Glomerular visceral epithelial cell (primary cell): ENCODE measurements at regions not wholly inside any gene's neighbourhood (a gene's known extent, or its start where the extent isn't known, plus 50 kb on each side); places are given as distances from the start of the nearest gene placed in this dataset.
"Not testable (repeated sequence)": the region's sequence is repeated elsewhere in the genome, so short reads cannot be mapped to it uniquely, and the experiment has no call there.

Experiments
- DNase-seq: peaks from one replicate; pipeline ENCODE4 v3.0.0-alpha.2; 2016; ENCODE audit errors: extremely low spot score

DNA sequence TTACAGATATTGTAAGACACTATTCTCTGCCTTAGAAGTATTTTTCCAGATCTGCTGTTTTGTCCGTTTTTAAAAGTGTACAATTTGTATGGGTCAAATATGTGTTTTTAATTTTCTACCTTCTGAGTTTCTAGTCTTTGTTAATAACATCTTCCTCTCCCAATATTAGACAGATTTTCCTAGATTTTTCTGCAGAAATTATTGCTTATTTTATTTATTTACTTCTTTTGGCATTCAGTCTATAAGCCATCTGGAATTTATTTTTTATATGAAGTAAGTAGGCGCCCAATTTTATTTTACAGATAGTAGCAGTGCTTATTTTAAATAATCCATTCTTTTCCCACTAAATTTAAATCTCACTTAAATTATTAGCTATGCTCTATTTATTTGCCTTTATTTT lies 103.1 kb upstream of the PLEKHG1 start:
- DNase-seq: no peak

DNA sequence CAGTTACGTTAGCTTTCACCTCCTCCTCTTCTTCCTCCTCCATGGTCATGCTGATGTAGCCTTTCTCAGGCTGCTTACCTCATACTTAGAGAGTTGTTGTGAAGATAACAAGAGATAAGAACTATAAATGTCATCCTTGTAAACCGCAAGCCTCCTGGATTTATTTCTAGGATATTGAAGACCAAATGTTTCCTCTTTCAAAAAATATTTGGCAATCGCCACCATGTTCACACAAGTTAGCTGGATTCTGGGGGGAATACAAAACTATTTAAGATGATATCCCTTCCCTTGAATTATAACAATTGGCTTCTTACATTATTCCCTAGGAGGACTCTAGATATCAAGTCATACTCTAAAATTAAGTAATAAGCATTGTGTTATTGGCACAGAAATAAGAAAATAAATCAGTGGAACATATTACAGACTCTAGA lies 99.8 kb upstream of the PLEKHG1 start:
- DNase-seq: no peak

DNA sequence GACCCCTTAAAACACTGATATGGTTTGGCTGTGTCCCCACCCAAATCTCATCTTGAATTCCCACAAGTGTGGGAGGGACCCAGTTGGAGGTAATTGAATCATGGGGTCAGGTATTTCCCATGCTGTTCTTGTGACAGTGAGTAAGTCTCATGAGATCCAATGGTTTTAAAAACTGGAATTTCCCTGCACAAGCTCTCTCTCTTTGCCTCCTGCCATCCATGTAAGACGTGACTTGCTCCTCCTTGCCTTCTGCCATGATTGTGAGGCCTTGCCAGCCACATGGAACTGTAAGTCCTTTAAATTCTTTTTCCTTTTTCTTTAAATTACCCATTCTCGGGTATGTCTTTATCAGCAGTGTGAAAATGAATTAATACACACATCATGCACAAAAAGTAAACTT lies 99.1 kb upstream of the PLEKHG1 start:
- not testable (repeated sequence) for DNase-seq

DNA sequence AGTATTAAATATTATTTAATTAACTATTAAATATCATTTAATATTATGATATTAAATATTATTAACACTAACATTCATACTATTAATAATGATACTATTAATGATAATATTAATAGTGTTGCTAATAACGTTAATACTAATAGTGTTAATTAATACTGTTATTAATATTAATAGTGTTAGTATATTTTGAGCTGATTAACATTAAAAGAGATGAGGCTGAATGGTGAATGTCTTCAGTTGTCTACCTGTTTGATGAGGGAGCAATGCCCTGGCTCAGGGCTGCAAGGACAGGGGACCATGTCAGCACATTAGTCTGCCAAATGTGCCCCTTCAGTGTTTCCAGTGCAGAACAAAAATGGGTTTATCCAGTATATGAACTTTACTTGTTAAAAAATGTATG lies 96.6 kb upstream of the PLEKHG1 start:
- no peak for DNase-seq

DNA sequence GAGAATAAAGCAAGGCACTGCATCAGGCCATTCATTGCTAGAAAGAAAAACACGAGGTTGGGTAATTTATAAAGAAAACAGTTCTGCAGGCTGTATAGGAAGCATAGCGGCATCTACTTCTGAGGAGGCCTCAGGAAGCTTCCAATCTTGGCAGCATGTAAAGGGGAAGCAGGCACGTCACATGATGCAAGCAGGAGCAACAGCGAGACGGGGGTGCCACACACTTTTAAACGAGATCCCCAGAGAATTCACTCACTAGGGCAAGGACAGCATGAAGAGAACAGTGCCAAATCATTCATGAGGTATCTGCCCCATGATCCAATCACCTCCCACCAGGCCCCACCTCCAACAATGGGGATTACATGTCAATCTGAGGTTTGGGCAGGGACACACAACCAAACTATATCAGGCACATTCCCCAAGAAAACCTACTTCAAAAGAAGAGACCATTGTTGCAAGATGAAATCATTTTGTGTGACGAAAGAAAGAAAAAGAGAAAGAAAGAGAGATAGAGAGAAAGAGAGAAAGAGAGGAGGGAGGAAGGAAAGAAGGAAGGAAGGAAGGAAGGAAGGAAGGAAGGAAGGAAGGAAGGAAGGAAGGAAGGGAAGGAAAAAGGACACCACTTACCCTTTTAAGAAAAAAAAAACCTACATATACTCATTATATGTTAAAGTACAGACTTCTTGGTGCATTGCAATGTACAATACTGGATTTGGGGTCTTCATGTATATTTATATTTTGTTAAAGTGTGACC lies 95.9 kb upstream of the PLEKHG1 start:
- DNase-seq: no peak

DNA sequence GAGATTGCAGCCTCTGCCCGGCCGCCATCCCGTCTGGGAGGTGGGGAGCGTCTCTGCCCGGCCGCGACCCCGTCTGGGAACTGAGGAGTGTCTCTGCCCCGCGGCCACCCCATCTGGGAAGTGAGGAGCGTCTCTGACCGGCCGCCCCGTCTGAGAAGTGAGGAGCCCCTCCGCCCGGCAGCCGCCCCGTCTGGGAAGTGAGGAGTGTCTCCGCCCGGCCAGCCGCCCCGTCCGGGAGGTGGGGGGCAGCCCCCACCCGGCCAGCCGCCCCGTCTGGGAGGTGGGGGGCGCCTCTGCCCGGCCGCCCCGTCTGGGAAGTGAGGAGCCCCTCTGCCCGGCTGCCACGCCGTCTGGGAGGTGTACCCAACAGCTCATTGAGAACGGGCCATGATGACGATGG lies 92.3 kb upstream of the PLEKHG1 start:
- DNase-seq: not testable (repeated sequence)

DNA sequence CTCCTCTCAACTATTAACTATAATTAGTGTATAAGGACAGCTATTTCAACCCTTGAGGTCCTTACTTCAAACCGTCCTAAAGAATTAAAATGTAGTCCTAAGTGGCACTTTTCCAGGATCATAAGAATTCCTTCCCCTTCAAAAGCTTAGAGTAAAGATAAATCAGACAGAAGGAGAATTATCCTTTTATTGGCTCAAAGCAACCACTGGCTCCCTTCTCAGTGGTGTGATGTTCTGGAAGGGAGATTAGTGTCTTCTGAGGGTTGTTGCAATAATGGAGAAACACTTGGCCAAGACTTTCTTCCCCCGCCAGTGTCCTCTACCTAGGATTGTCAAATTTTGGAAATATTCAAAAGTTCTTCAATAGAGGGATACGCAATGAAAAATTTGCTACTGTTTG lies 89.1 kb upstream of the PLEKHG1 start:
- no peak for DNase-seq

DNA sequence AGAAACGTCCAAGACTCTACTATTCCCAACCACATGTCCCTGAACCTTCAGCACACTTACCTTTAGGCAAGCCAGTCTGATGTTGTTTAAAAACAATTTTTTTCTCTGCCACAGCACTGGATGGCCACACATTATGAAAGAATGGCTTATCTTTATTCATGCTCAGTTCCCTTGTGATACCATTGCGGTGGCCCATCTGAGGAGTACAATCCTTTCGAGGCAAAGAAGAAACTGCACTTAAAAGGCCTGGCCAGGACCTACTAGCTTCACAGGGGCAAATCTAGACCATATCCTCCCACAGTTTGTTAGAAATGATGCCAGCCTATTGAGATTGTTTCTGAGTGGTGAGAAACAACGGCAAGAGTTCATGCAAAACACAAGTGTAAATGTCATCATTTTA lies 88.4 kb upstream of the PLEKHG1 start:
- DNase-seq: no peak

DNA sequence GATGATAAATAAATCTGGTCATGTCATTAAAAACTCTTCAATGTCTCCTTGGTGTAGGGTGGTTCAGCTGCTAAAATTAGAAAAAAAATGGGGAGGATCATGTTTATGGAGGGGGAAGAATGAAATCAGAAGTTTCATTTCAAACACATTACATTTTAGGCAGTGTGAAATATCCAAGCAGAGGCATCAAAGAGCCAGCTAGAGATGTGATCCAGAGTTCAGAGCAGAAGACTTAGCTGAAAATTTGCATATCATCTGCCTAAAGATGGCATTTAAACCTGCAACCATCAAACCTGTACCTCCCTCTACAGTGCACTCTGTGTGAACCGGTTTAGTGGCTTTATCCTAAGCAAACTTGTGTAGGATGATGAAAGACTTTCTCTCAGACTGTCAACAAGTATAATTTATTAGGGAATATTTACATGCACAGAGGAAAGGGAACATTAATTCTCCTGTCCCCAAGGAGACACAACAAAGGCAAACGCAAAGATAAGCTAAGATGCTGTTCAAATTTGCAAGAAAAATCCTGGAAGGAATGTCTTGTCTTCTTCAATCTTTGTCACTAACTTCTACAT lies 84.8 kb upstream of the PLEKHG1 start:
- DNase-seq: no peak

DNA sequence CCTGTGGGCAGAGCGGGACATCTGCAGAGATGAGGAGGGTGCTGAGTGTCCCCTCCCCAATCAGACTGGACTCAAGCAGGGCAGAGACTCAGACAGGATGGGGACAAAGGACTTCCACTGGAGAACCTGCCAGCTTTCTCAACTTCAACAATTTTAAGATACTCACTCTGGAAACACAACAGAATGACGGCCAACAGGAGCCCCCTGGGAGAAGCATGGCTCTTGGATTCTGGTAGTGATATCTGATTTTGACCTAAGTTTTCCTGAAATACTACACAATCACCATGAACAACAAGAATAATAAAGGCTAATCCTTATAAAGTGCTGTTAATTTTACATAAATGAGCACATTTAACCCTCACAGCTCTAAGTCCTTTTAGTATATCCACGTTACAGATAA lies 83.5 kb upstream of the PLEKHG1 start:
- DNase-seq: no peak

DNA sequence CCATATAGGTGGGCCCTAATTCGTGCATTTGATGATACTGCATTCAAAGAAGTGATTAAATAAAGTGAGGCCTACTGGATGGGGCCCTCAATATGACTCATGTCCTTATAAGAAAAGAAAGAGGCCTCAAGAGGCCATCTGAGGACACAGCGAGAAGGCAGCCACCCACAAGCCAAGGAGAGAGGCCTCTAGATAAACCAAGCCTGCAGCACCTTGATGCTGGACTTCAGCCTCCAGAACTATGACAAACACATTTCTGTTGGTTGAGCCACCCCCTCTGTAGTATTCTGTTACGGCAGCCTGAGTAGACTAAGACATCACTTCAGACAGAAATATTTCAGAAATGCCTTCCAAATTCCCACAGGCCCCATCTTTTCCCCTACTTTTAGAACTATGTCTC lies 82.5 kb upstream of the PLEKHG1 start:
- DNase-seq: no peak

DNA sequence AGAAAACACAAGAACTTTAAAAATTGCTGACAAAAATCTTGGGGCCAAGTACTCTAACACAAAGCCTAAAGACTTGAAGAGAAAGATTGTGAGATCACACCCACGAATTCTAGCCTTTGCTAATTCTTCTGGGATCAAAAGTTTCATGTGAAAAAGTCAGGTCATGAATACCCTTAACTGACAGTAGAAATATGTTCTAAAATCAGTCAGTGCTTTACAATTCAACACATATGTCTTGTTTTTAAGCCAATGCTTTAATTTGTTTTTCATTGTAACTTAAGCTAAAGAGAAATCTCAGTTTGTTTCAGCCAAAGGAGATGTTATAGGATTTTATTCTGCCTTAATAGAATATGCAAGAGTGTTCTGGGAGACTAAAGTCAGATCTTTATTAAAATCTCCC lies 78.2 kb upstream of the PLEKHG1 start:
- no peak for DNase-seq

DNA sequence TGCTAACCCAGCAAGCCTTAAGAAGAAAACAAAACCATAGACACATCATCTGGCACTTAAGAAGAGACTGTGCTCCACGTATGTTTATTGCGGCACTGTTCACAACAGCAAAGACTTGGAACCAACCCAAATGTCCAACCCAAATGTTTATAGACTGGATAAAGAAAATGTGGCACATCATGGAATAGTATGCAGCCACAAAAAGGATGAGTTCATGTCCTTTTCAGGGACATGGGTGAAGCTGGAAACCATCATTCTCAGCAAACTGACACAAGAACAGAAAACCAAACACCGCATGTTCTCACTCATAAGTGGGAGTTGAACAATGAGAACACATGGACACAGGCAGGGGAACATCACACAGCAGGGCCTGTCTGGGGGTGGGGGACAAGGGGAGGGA lies 76.5 kb upstream of the PLEKHG1 start:
- not testable (repeated sequence) for DNase-seq

DNA sequence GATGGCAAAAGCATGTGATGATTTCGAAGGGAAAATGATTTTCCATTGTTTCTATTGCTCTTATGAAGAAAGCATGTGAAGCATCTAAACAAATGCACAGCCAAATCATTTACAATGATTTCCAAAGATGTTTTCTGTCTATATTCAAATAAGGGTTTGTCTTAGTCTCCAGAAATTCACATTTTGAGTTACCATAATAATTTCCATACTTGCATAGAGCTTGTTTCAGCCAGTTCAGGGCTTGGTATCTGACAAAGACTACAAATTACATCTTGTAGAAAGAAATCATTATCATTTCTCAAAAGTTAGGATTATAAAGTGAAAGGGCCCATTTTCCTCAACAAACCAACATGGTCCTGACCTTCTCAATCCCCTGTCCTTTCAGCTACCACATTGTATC lies 74.4 kb upstream of the PLEKHG1 start:
- no peak for DNase-seq

DNA sequence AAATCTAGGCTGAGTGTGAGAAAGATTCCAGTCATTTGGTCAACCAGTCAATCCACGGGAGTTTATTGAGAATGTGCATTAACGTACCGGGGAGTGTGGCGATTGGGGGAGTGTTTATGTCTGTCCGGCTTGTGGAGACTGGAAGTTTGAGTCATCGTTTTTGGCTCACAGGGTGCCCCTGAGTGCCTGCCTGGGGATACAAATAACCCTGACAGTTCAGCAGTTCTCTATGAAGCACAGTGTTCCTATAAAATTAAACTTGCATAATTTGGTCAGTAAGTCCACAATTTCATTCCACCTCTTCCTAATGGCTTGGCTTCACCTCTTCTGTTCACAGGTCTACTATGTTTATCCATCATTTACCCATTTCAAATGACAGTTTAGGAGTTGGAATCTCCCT lies 72.6 kb upstream of the PLEKHG1 start:
- DNase-seq: no peak

DNA sequence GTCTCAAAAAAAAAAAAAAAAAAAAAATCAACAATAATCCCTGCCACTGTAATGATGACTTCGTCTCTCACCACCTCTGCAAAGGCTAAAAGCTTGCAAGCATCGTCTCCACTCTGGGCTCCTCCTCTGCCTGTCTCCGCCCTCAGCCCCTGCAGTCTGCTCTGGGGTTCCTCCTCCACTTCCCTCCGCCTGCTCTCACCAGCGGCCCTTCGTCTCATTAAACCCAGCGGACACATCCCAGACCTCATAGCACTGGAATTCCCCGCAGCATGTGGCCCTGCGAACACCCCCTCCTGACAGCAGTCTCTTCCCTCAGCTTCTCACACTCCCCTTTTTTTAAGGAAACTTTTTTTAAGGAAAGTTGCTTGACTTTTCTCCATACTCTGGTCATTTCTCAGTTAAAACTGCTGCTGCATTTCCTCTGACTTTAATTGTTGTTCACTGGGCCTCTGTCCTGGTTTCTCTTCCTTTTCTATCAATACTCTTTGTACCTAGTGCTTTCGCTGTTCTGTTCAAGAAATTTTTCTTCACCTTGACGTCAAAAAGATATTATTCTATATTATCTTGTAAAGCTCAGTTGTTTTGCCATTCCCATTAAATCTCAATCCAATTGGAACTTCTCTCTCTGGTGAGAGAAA lies 70.9 kb upstream of the PLEKHG1 start:
- peak; percentile 74 for DNase-seq

DNA sequence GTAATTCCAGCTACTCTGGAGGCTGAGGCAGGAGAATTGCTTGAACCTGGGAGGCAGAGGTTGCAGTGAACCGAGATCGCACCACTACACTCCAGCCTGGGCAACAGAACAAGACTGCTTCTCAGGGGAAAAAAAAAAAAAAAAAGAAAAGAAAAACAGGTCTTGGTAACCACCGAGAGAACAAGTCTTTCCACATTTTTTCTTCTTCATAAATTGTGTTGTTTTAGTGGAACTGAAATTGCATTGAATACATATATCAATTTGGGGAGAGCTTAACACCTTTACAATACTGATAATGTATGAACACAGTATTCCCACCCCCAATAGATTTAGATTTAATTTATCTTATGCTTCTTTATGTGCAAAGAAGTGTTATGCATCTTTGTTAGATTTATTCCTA lies 70.0 kb upstream of the PLEKHG1 start:
- DNase-seq: no peak

DNA sequence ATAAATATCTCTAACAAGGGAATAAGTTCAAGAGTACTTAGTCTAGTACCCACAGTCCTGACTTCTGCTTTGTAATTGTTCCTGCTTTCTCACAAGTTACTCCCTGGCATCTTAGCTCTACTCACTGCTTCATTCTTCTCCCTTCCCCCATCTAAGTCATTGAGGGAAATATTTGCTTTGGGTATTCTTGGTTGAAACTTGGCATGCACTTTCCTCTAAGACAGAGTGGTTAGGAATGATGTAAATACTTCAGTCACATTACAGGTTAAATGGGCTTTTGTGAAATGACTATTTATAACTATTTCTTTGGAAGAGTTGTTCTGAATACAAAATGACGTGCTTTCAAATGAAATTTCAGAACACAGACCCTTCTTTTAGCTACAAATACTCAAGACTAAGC lies 67.7 kb upstream of the PLEKHG1 start:
- no peak for DNase-seq

DNA sequence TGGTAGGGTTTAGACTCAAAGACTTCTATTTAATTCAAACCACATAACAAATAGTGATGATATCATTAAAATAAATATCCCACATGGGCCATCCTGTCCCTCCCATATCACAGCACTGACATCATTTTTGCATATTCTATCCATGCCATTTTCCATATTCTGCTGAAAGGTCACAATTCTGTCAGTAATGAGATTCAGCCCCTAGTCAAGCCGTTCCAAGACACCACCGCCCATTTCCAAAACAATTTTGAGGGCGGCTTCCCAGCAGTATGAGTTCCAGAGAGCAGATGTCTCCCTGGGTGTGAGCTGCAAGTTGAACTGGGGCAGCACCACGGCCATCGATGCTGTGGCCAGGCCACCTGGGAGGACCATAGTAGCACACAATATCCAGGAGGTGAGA lies 65.1 kb upstream of the PLEKHG1 start:
- DNase-seq: no peak

DNA sequence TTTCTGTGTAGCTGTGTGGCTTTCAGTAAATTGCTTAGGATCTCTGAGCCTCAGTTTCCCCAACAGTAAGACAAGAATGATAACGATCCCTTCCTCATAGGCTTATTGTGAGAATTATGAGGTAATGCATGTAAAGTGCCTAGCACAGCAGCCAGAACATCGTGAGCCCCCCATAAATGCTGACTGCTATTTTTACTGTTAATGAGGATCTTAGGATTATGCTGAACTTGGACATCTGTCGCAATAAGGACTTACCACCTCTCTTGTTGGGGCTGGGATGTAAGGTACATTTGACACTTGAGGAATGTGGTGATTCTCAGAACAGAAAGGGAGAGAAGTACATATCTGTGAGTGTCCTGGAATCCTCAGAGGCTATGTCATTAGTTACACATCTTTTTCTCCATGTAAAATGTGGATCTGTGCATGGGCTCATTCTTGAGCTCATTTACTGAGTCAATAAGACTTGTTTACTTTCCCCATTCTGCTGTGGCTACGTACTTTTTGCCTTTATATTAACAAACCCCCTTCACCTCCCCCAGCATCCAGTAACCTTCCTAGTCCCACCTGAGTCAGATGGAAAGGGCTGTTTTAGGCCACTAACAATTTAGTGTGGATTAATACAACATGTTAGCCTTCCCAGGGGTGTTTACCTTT lies 64.4 kb upstream of the PLEKHG1 start:
- DNase-seq: no peak

DNA sequence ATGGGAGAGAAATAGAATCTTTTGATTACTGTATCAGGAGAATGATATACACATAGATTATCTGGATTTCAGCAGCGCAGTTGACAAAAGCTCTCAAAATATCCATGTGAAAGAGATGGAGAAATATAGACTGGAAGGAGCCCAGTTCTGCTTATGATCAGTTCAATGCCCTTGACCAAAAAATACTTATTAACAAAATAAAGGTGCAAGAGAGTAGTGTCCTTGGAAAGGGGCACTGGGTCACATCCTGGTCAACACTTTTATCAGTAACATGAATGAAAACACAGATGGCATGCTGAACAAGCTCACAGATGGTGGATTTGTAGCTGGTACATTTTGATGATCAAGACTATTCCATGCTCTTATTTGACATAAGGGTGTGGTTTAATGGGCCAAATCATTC lies 63.9 kb upstream of the PLEKHG1 start:
- DNase-seq: no peak

DNA sequence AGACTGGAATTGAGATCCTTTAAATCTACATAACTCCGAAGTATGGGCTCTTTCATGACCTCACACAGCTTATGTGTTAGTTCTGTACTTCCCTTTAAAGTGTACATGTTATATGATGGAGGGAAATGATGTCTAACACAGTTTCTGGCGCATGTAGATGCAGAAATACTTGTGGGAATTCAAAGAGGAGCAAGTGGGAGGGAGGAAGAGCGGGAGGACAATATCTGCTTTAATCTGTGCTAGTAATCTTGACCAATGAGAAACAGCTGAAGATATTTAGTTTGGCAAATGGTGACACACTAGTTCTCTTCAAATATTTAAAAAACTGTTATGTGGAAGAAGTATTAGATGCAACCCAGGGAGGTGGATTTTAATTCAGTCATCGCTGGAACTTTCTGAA lies 62.9 kb upstream of the PLEKHG1 start:
- DNase-seq: no peak

DNA sequence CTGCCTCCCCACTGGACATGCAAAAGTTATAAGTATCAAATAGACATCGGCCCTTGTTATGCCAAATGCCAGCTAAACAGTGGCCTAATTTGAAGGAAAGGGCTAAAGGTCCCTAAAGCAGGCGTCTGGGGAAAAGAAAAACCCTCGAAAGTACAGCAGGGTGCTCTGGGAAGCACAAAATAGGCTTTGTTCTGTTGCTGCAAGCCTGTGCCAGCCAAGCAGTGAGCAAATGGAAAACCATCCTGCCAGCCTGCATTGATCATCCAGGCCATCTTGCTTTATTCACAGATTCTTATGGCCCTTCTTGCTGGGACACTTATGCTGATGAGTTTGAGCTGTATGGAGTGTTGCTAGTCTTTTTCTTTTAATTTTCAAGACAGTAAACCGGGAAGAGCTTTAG lies 62.2 kb upstream of the PLEKHG1 start:
- DNase-seq: no peak
